HepG2 (cell line): ENCODE measurements at regions not wholly inside any gene's neighbourhood (a gene's known extent, or its start where the extent isn't known, plus 50 kb on each side); places are given as distances from the start of the nearest gene placed in this dataset.

Source experiments
- AKAP8 ChIP-seq: sonication (generic); formaldehyde crosslinking; IDR thresholded peaks from 2 replicates; pipeline ENCODE4 v1.5.1; 2020; ENCODE audit warnings: mild to moderate bottlenecking, missing genetic modification reagents
- ATF6 ChIP-seq: sonication (generic); formaldehyde crosslinking; conservative IDR thresholded peaks from 2 replicates; pipeline ENCODE4 v1.4.0; 2020; ENCODE audit warnings: missing genetic modification reagents
- ELF1 ChIP-seq: sonication (generic); formaldehyde crosslinking; IDR thresholded peaks from 2 replicates; pipeline ENCODE4 v1.4.0; 2020; ENCODE audit warnings: missing genetic modification reagents
- FOSL1 ChIP-seq: sonication (generic); formaldehyde crosslinking; IDR thresholded peaks from 2 replicates; pipeline ENCODE4 v1.9.0; 2021; ENCODE audit warnings: missing genetic modification reagents, borderline replicate concordance
- HNF1A ChIP-seq, 2 experiments: sonication (generic) in 1 of 2; formaldehyde crosslinking in 1 of 2; IDR thresholded peaks; 2 replicates each; pipeline versions ENCODE4 v1.4.0 to v1.6.1; 2016 to 2020; ENCODE audit warnings: borderline replicate concordance in 1 of 2, low read depth in 1 of 2, mild to moderate bottlenecking in 1 of 2, missing genetic modification reagents in 1 of 2
- HOXA5 ChIP-seq: sonication (generic); formaldehyde crosslinking; IDR thresholded peaks from 2 replicates; pipeline ENCODE4 v1.4.0; 2020; ENCODE audit warnings: missing genetic modification reagents
- POLR2AphosphoS5 ChIP-seq: IDR thresholded peaks from 2 replicates; pipeline ENCODE4 v1.6.1; 2012; ENCODE audit warnings: low read depth, low read length
- REL ChIP-seq: sonication (generic); formaldehyde crosslinking; conservative IDR thresholded peaks from 2 replicates; pipeline ENCODE4 v1.8.0; 2022; ENCODE audit warnings: mild to moderate bottlenecking, missing genetic modification reagents, moderate library complexity
- RFXANK ChIP-seq: IDR thresholded peaks from 2 replicates; pipeline ENCODE4 v1.6.1; 2016
- SAP130 ChIP-seq: IDR thresholded peaks from 2 replicates; pipeline ENCODE4 v1.6.1; 2016; ENCODE audit warnings: low read depth
- SOX13 ChIP-seq, 3 experiments: fragments of 450-650 bp in 1 of 3; sonication (generic) in 1 of 3; formaldehyde crosslinking in 1 of 3; IDR thresholded peaks in 2 of 3; conservative IDR thresholded peaks in 1 of 3; 2 replicates each; pipeline versions ENCODE4 v1.5.0 to v1.6.1; 2016 to 2020; ENCODE audit warnings: antibody characterized with exemption in 1 of 3, mild to moderate bottlenecking in 1 of 3, missing compliant biosample characterization in 1 of 3, missing genetic modification reagents in 1 of 3, moderate library complexity in 1 of 3
- STAG1 ChIP-seq: sonication (generic); formaldehyde crosslinking; IDR thresholded peaks from 2 replicates; pipeline ENCODE4 v1.4.0; 2020; ENCODE audit warnings: missing genetic modification reagents
- TCF12 ChIP-seq, 2 experiments: fragments of 450-650 bp in 1 of 2; sonication (generic) in 1 of 2; formaldehyde crosslinking in 1 of 2; IDR thresholded peaks; 2 replicates each; pipeline versions ENCODE4 v1.6.1 to v1.8.0; 2017 to 2022; ENCODE audit warnings: antibody characterized with exemption in 1 of 2, mild to moderate bottlenecking in 1 of 2, missing genetic modification reagents in 1 of 2, moderate library complexity in 1 of 2
- TOE1 ChIP-seq: sonication (generic); formaldehyde crosslinking; IDR thresholded peaks from 2 replicates; pipeline ENCODE4 v1.4.0; 2020; ENCODE audit warnings: mild to moderate bottlenecking, missing genetic modification reagents
- TRIM22 ChIP-seq: fragments of 450-650 bp; IDR thresholded peaks from 2 replicates; pipeline ENCODE4 v1.6.1; 2017
- ZNF629 ChIP-seq: sonication (generic); formaldehyde crosslinking; conservative IDR thresholded peaks from 2 replicates; pipeline ENCODE4 v1.5.0; 2020; ENCODE audit warnings: missing genetic modification reagents
- ZNF687 ChIP-seq: sonication (generic); formaldehyde crosslinking; IDR thresholded peaks from 2 replicates; pipeline ENCODE4 v1.5.1; 2020; ENCODE audit warnings: mild to moderate bottlenecking, missing genetic modification reagents, moderate library complexity
- ZNF780A ChIP-seq: sonication (generic); formaldehyde crosslinking; IDR thresholded peaks from 2 replicates; pipeline ENCODE4 v1.8.0; 2022; ENCODE audit warnings: mild to moderate bottlenecking, missing genetic modification reagents, moderate library complexity
- ZNF891 ChIP-seq: sonication (generic); formaldehyde crosslinking; IDR thresholded peaks from 2 replicates; pipeline ENCODE4 v1.5.0; 2020; ENCODE audit warnings: mild to moderate bottlenecking, missing genetic modification reagents

- TF ChIP-seq ZNF687 (CRISPR knock-in tag) (no peak), TOE1 (CRISPR knock-in tag) (no peak), STAG1 (CRISPR knock-in tag) (0 out of 2 replicates have a peak, but pooled peaks have one; percentile 8), ZNF891 (CRISPR knock-in tag) (no peak), ZNF629 (no peak), RFXANK (CRISPR knock-in tag) (no peak), TCF12 (IDR thresholded peaks at IDR 0.05) (no peak), TCF12 (CRISPR knock-in tag; IDR thresholded peaks at IDR 0.05) (no peak), HOXA5 (0 out of 2 replicates have a peak, but pooled peaks have one; percentile 27), TRIM22 (no peak), AKAP8 (CRISPR knock-in tag) (no peak), SAP130 (peak; percentile 60), ZNF780A (CRISPR knock-in tag) (no peak), SOX13 (IDR thresholded peaks at IDR 0.05) (no peak), SOX13 (CRISPR knock-in tag; conservative IDR thresholded peaks at IDR 0.05 in 1 of 2, IDR thresholded peaks at IDR 0.05 in 1 of 2) (peak in 1 of 2 experiments; percentile 65; a peak in 2 of 4 replicates), ATF6 (CRISPR knock-in tag) (no peak), HNF1A (IDR thresholded peaks at IDR 0.05; ENCODE audit: low read depth) (no peak), HNF1A (CRISPR knock-in tag; IDR thresholded peaks at IDR 0.05; ENCODE audit: borderline replicate concordance) (no peak), FOSL1 (CRISPR knock-in tag) (peak; percentile 89), REL (CRISPR knock-in tag) (no peak), ELF1 (CRISPR knock-in tag) (no peak), POLR2AphosphoS5 (no peak)
Observed at GRCh38 chr2:186308347-186308746, 177.7 kb upstream of the ZC3H15 start (continued).
